HCT116 (cell line): ENCODE measurements at regions not wholly inside any gene's neighbourhood (a gene's known extent, or its start where the extent isn't known, plus 50 kb on each side); places are given as distances from the start of the nearest gene placed in this dataset.

ENCODE experiments used
- ATAC-seq: fragments of 200-7000 bp; cut with Tn5 transposase; 2 replicates; pipeline ENCODE4 v1.9.1; 2020; ENCODE audit warnings: mild to moderate bottlenecking, moderate library complexity
- BruUV-seq: library from RNA; stranded (reverse); fragments of 400-500 nt; replicated peaks from 2 replicates; lab custom pipeline; 2021; lab: Mats Ljungman, UMichigan
- CTCF ChIA-PET: fragments of 300-600 bp; sonication (Branson Sonifier 250); formaldehyde crosslinking; loops from one replicate; lab custom pipeline; 2021; ENCODE audit warnings: antibody characterized with exemption; lab: Charles Lee
- POLR2A ChIA-PET: fragments of 300-600, 350-600 bp; sonication (Branson Sonifier 250); formaldehyde crosslinking; loops from one replicate; lab custom pipeline; 2021; ENCODE audit warnings: antibody characterized with exemption; lab: Charles Lee
- RAD21 ChIA-PET, 2 experiments: fragments of 300-600 bp; sonication (Branson Sonifier 250); formaldehyde crosslinking; loops; one replicate each; lab custom pipeline; 2023; ENCODE audit warnings: low total read pairs in 2 of 2; ENCODE audit not compliant: uncharacterized antibody in 2 of 2, unreplicated experiment in 2 of 2, low non-redundant PET in 1 of 2; lab: Charles Lee
- DNase-seq: peaks from one replicate; pipeline ENCODE4 v3.0.0-alpha.2; 2010; ENCODE audit warnings: low read depth, low spot score
- H2AFZ ChIP-seq: fragments of 200-600 bp; shearing (Covaris generic), sonication (generic); 2 replicates; pipeline ENCODE4 v1.6.1; 2017; ENCODE audit warnings: low read depth, mixed run types, mixed read lengths, antibody characterized with exemption, low read length; ENCODE audit not compliant: poor library complexity, severe bottlenecking
- H3K27ac ChIP-seq: 2 replicates; pipeline ENCODE4 v1.5.1; 2012; ENCODE audit warnings: low read depth, low read length
- H3K27me3 ChIP-seq: fragments of 200-600 bp; sonication (generic); 2 replicates; pipeline ENCODE4 v1.6.1; 2016; ENCODE audit warnings: mixed run types, low read length, mixed read lengths; ENCODE audit not compliant: insufficient read depth
- H3K36me3 ChIP-seq, 2 experiments: fragments of 200-500 bp in 1 of 2; fragments of 200-600 bp in 1 of 2; sonication (Bioruptor generic) in 1 of 2; sonication (generic) in 1 of 2; 2 replicates each; pipeline versions ENCODE4 v1.5.1 to v1.6.1; 2014 to 2016; ENCODE audit warnings: low read length in 2 of 2, inconsistent platforms in 1 of 2, mixed read lengths in 1 of 2, mixed run types in 1 of 2; ENCODE audit not compliant: insufficient read depth in 2 of 2, control insufficient read depth in 1 of 2
- H3K4me1 ChIP-seq, 2 experiments: fragments of 200-600 bp in 1 of 2; sonication (generic) in 1 of 2; 2 replicates each; pipeline versions ENCODE4 v1.5.1 to v1.6.1; 2012 to 2017; ENCODE audit warnings: low read length in 2 of 2, inconsistent platforms in 1 of 2, mild to moderate bottlenecking in 1 of 2, mixed read lengths in 1 of 2, mixed run types in 1 of 2, moderate library complexity in 1 of 2; ENCODE audit not compliant: insufficient read depth in 2 of 2, control insufficient read depth in 1 of 2
- H3K4me2 ChIP-seq: fragments of 200-600 bp; sonication (generic); 2 replicates; pipeline ENCODE4 v1.6.1; 2017; ENCODE audit warnings: mixed run types, low read length, mixed read lengths
- H3K4me3 ChIP-seq, 2 experiments: fragments of 200-600 bp in 1 of 2; sonication (generic) in 1 of 2; replicated peaks in 1 of 2; 2 replicates each; pipeline ENCODE4 v1.5.1; 2011 to 2016; ENCODE audit warnings: low read length in 2 of 2, control low read depth in 1 of 2, low read depth in 1 of 2, mild to moderate bottlenecking in 1 of 2, mixed read lengths in 1 of 2, mixed run types in 1 of 2
- H3K79me2 ChIP-seq: fragments of 200-600 bp; sonication (generic); 2 replicates; pipeline ENCODE4 v1.6.1; 2017; ENCODE audit warnings: mild to moderate bottlenecking, mixed run types, low read length, moderate library complexity, mixed read lengths; ENCODE audit not compliant: insufficient read depth
- H3K9ac ChIP-seq: fragments of 200-600 bp; sonication (generic); 2 replicates; pipeline ENCODE4 v1.6.1; 2016; ENCODE audit warnings: low read length, mixed read lengths
- H3K9me2 ChIP-seq: fragments of 200-600 bp; sonication (generic), shearing (Covaris generic); 2 replicates; pipeline ENCODE4 v1.6.1; 2017; ENCODE audit warnings: mixed run types, mild to moderate bottlenecking, moderate library complexity; ENCODE audit not compliant: insufficient read depth
- H3K9me3 ChIP-seq, 2 experiments: fragments of 200-500 bp in 1 of 2; fragments of 200-600 bp in 1 of 2; sonication (Bioruptor generic) in 1 of 2; sonication (generic) in 1 of 2; 2 replicates each; pipeline ENCODE4 v1.6.1; 2014 to 2017; ENCODE audit warnings: low read length in 2 of 2, mixed read lengths in 2 of 2, inconsistent platforms in 1 of 2, low read depth in 1 of 2, mild to moderate bottlenecking in 1 of 2, mixed run types in 1 of 2, moderate library complexity in 1 of 2; ENCODE audit not compliant: control insufficient read depth in 1 of 2, insufficient read depth in 1 of 2
- H4K20me1 ChIP-seq: fragments of 200-600 bp; sonication (generic), shearing (Covaris generic); 2 replicates; pipeline ENCODE4 v1.6.1; 2017; ENCODE audit warnings: mixed run types, mild to moderate bottlenecking, moderate library complexity; ENCODE audit not compliant: insufficient read depth
- CEBPB ChIP-seq: IDR thresholded peaks from 2 replicates; pipeline ENCODE4 v1.6.1; 2012; ENCODE audit warnings: low read depth
- EGR1 ChIP-seq: IDR thresholded peaks from 2 replicates; pipeline ENCODE4 v1.6.1; 2012; ENCODE audit warnings: low read depth
- ELF1 ChIP-seq: IDR thresholded peaks from 2 replicates; pipeline ENCODE4 v1.6.1; 2012; ENCODE audit warnings: low read depth, borderline replicate concordance
- EZH2 ChIP-seq: fragments of 200-600 bp; sonication (generic); IDR thresholded peaks from 2 replicates; pipeline ENCODE4 v1.6.1; 2017; ENCODE audit warnings: antibody characterized with exemption, mixed run types
- POLR2A ChIP-seq: IDR thresholded peaks from 2 replicates; pipeline ENCODE4 v1.7.0; 2011; ENCODE audit warnings: borderline replicate concordance; ENCODE audit not compliant: insufficient read depth, insufficient read length; ENCODE audit errors: extremely low read depth
- SP1 ChIP-seq: IDR thresholded peaks from 2 replicates; pipeline ENCODE4 v1.6.1; 2012; ENCODE audit warnings: low read depth
- SRF ChIP-seq: IDR thresholded peaks from 2 replicates; pipeline ENCODE4 v1.6.1; 2012; ENCODE audit warnings: low read depth
- TCF7L2 ChIP-seq: IDR thresholded peaks from 2 replicates; pipeline ENCODE4 v1.7.0; 2011; ENCODE audit warnings: borderline replicate concordance, inconsistent platforms; ENCODE audit not compliant: insufficient read depth, insufficient read length; ENCODE audit errors: extremely low read depth
- intact Hi-C: fragments of 100-400 bp; cut with micrococcal nuclease; formaldehyde crosslinking; loops from 2 replicates; pipeline ENCODE4 v1.10.0; 2022
- TF ChIP-seq, protein P1 (sequence below), 3 experiments: fragments of 200-600 bp in 1 of 3; sonication (generic) in 1 of 3; IDR thresholded peaks in 2 of 3; conservative IDR thresholded peaks in 1 of 3; 2 replicates each; pipeline ENCODE4 v1.5.1; 2012 to 2017; ENCODE audit warnings: low read depth in 2 of 3, low read length in 2 of 3, antibody characterized with exemption in 1 of 3, borderline replicate concordance in 1 of 3, control low read depth in 1 of 3, mild to moderate bottlenecking in 1 of 3, mixed read lengths in 1 of 3, mixed run types in 1 of 3, moderate library complexity in 1 of 3; ENCODE audit not compliant: insufficient read depth in 1 of 3
- TF ChIP-seq, protein P2 (sequence below): IDR thresholded peaks from 2 replicates; pipeline ENCODE4 v1.6.1; 2012

DNA sequence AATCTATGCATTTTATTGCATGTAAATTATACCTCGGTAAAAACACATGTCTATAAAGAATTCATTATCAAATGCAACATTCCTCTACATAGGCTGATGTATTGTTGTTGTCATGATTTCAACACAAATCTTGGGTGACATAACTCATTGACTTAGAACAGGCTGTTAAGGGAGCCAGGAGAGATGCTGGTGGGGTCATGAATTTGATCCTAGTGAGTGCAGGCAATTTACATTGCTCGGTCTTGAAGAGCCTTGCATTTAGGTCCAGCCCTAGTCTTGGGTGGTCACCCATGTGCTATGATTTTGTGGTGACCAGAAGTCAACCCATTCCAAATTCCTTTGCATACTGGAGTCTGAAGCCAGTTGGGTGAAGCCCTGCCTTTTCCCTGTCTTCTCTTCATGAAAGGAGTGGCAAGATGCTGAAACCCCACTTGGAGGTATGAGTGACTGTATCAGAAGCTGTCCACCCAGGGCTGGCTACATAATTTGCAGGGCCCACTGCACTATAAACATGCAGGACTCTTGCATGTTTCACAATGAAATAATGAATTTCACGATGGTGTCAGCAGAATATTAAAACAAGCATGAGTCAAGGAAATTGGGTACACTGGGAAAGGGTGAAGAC lies 59.2 kb downstream of the RPLP1 start (continued):
- TF ChIP-seq, protein P1, sequence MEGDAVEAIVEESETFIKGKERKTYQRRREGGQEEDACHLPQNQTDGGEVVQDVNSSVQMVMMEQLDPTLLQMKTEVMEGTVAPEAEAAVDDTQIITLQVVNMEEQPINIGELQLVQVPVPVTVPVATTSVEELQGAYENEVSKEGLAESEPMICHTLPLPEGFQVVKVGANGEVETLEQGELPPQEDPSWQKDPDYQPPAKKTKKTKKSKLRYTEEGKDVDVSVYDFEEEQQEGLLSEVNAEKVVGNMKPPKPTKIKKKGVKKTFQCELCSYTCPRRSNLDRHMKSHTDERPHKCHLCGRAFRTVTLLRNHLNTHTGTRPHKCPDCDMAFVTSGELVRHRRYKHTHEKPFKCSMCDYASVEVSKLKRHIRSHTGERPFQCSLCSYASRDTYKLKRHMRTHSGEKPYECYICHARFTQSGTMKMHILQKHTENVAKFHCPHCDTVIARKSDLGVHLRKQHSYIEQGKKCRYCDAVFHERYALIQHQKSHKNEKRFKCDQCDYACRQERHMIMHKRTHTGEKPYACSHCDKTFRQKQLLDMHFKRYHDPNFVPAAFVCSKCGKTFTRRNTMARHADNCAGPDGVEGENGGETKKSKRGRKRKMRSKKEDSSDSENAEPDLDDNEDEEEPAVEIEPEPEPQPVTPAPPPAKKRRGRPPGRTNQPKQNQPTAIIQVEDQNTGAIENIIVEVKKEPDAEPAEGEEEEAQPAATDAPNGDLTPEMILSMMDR (IDR thresholded peaks at IDR 0.05 in 2 of 3, conservative IDR thresholded peaks at IDR 0.05 in 1 of 3; ENCODE audit: borderline replicate concordance in 1 of 3, insufficient read depth in 1 of 3, low read depth in 2 of 3, low read length in 2 of 3) = no peak
- TF ChIP-seq CEBPB (no peak), ELF1 (no peak), EZH2 (no peak), SP1 (no peak)

DNA sequence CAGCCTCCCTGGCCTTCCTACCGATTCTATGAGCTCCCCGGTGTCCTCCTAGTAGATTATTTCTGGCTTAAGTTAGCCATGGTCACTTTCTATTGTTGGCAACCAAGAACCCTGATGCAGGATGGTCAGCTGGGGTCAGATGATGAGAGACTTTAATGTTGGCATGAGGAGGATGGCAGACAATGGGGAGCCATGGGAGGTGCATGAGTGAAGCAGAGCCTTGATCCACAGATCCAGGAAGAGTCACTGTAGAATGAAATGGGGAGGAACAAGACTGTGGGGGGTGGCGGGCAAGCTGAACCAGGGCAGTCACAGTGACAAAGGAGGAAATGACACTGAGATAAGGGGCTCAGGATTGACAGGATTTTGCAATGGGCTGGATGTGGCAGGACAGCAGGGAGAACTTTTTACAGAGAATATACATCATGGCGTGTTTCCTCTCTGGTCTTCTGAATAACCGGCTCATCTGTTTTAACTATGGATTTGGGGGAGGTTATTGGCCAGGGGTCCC lies 60.9 kb downstream of the RPLP1 start:
- ChIA-PET RAD21 (no interaction called here), POLR2A (no interaction called here), CTCF (no interaction called here)
- no peaks in the 10 kb centered on the region for H3K36me3 ChIP-seq
- H3K9ac ChIP-seq = no peak overlapping the region
- no peaks in the 10 kb centered on the region for H3K9me2 ChIP-seq
- no peaks in the 10 kb centered on the region for H3K4me1 ChIP-seq
- H3K4me3 ChIP-seq = no peak overlapping the region
- no peaks in the 10 kb centered on the region for H3K79me2 ChIP-seq
- DNase-seq (no peak), ATAC-seq (no peak)
- H3K27ac ChIP-seq = no peak overlapping the region
- no peaks in the 10 kb centered on the region for H3K9me3 ChIP-seq
- H2AFZ ChIP-seq = no peak overlapping the region
- H3K27me3 ChIP-seq = no peaks in the 10 kb centered on the region
- no TSS peak for BruUV-seq
- no peak overlapping the region for H3K4me2 ChIP-seq
- H4K20me1 ChIP-seq = no peaks in the 10 kb centered on the region
- no peak for TF ChIP-seq EZH2
- TF ChIP-seq, protein P2, sequence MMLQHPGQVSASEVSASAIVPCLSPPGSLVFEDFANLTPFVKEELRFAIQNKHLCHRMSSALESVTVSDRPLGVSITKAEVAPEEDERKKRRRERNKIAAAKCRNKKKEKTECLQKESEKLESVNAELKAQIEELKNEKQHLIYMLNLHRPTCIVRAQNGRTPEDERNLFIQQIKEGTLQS = no peak
- no peak for TF ChIP-seq CEBPB
- TF ChIP-seq SRF = no peak
- TF ChIP-seq POLR2A = no peak
- TF ChIP-seq EGR1 = no peak
- no peak for TF ChIP-seq TCF7L2
- TF ChIP-seq, all 23 proteins: peak for 0
- intact Hi-C loops = no loop called here
